A549 (cell line): ENCODE measurements at regions not wholly inside any gene's neighbourhood (a gene's known extent, or its start where the extent isn't known, plus 50 kb on each side); places are given as distances from the start of the nearest gene placed in this dataset.

Experiments
- ATAC-seq, 2 experiments: fragments of 200-7000 bp in 1 of 2; fragments of >200 bp in 1 of 2; cut with Nextera tagmentation in 1 of 2; cut with Tn5 transposase in 1 of 2; 3 replicates each; pipeline versions ENCODE4 v1.8.0 to v1.9.1; 2018 to 2020; ENCODE audit warnings: mild to moderate bottlenecking in 1 of 2, moderate library complexity in 1 of 2
- CTCF ChIA-PET: fragments of 300-600 bp; sonication (Branson Sonifier 250); formaldehyde crosslinking; extraction: SDS; loops from one replicate; lab custom pipeline; 2021; ENCODE audit warnings: antibody characterized with exemption, inconsistent platforms; lab: Yijun Ruan, JAX
- POLR2A ChIA-PET: fragments of 350-600 bp; formaldehyde crosslinking; extraction: SDS; loops from one replicate; lab custom pipeline; 2021; ENCODE audit warnings: antibody characterized with exemption, inconsistent platforms; lab: Yijun Ruan, JAX
- DNase-seq, 2 experiments: peaks; one replicate each; pipeline versions ENCODE4 v3.0.0 to v3.0.0-alpha.2; 2011 to 2016; ENCODE audit warnings: low read depth in 1 of 2, low spot score in 1 of 2
- FAIRE-seq: peaks from 2 replicates; lab custom pipeline; 2011; peaks lifted over from hg19 to GRCh38; lab: Jason Lieb, UNC
- H3K27ac ChIP-seq, 2 experiments: fragments of >200 bp; sonication (Bioruptor Twin); formaldehyde crosslinking; 3 replicates each; pipeline ENCODE4 v1.5.1; 2016 to 2017
- H3K4me1 ChIP-seq: fragments of >200 bp; sonication (Bioruptor Twin); formaldehyde crosslinking; 3 replicates; pipeline ENCODE4 v1.6.1; 2016
- H3K4me2 ChIP-seq: fragments of >200 bp; sonication (Bioruptor Twin); formaldehyde crosslinking; 3 replicates; pipeline ENCODE4 v1.6.1; 2016
- H3K4me3 ChIP-seq: fragments of >200 bp; sonication (Bioruptor Twin); formaldehyde crosslinking; 3 replicates; pipeline ENCODE4 v1.5.1; 2016
- H3K9me3 ChIP-seq: fragments of >200 bp; sonication (Bioruptor Twin); formaldehyde crosslinking; 3 replicates; pipeline ENCODE4 v1.6.1; 2016
- CEBPB ChIP-seq, 2 experiments: fragments of >200 bp in 1 of 2; sonication (Bioruptor Twin) in 1 of 2; formaldehyde crosslinking in 1 of 2; IDR thresholded peaks; 2 replicates each; pipeline ENCODE4 v1.6.1; 2012 to 2016
- CHD4 ChIP-seq: fragments of 200-600 bp; sonication (generic); IDR thresholded peaks from 2 replicates; pipeline ENCODE4 v1.6.1; 2016; ENCODE audit warnings: antibody characterized with exemption, mild to moderate bottlenecking, borderline replicate concordance
- CTCF ChIP-seq: fragments of >200 bp; sonication (Bioruptor Twin); formaldehyde crosslinking; IDR thresholded peaks from 3 replicates; pipeline ENCODE4 v1.5.1; 2016
- HES2 ChIP-seq: fragments of >200 bp; sonication (Bioruptor Twin); formaldehyde crosslinking; IDR thresholded peaks from 2 replicates; pipeline ENCODE4 v1.6.1; 2016
- HEYL ChIP-seq: fragments of 250-450 bp; sonication (Bioruptor Pico); IDR thresholded peaks from 2 replicates; pipeline ENCODE4 v1.8.0; 2021; ENCODE audit warnings: mild to moderate bottlenecking, moderate library complexity
- HOXB5 ChIP-seq: fragments of 250-450 bp; sonication (Bioruptor Pico); IDR thresholded peaks from 2 replicates; pipeline ENCODE4 v1.5.0; 2020; ENCODE audit warnings: mild to moderate bottlenecking, moderate library complexity
- JUN ChIP-seq, 2 experiments: fragments of >200 bp; sonication (Bioruptor Twin); formaldehyde crosslinking; IDR thresholded peaks; 2 replicates in 1 of 2; 3 replicates in 1 of 2; pipeline ENCODE4 v1.6.1; 2016 to 2017
- KDM1A ChIP-seq: fragments of 200-600 bp; sonication (generic); IDR thresholded peaks from 2 replicates; pipeline ENCODE4 v1.6.1; 2016; ENCODE audit warnings: low read depth, mild to moderate bottlenecking
- MAFK ChIP-seq: fragments of 450-650 bp; IDR thresholded peaks from 2 replicates; pipeline ENCODE4 v1.6.1; 2014; ENCODE audit not compliant: partially characterized antibody
- MAX ChIP-seq: IDR thresholded peaks from 2 replicates; pipeline ENCODE4 v1.6.1; 2012
- MYC ChIP-seq: IDR thresholded peaks from 2 replicates; pipeline ENCODE4 v1.6.1; 2012; ENCODE audit warnings: mild to moderate bottlenecking, inconsistent platforms, low read length, improper control_type of control experiment, borderline replicate concordance
- NFE2L2 ChIP-seq: fragments of 150-350 bp; conservative IDR thresholded peaks from 2 replicates; pipeline ENCODE4 v1.6.1; 2014; ENCODE audit warnings: low read length
- NPAS2 ChIP-seq: fragments of 250-450 bp; sonication (Bioruptor Pico); IDR thresholded peaks from 2 replicates; pipeline ENCODE4 v1.8.0; 2022; ENCODE audit warnings: mild to moderate bottlenecking, moderate library complexity, borderline replicate concordance
- POLR2A ChIP-seq: IDR thresholded peaks from 2 replicates; pipeline ENCODE4 v1.6.1; 2012; ENCODE audit warnings: mild to moderate bottlenecking, low read length
- POLR2AphosphoS2 ChIP-seq: conservative IDR thresholded peaks from 2 replicates; pipeline ENCODE4 v1.6.1; 2012; ENCODE audit warnings: low read length, improper control_type of control experiment, inconsistent platforms
- RAD21 ChIP-seq, 2 experiments: fragments of >200 bp in 1 of 2; sonication (Bioruptor Twin) in 1 of 2; formaldehyde crosslinking in 1 of 2; IDR thresholded peaks in 1 of 2; conservative IDR thresholded peaks in 1 of 2; 2 replicates in 1 of 2; 3 replicates in 1 of 2; pipeline ENCODE4 v1.6.1; 2012 to 2018; ENCODE audit warnings: inconsistent platforms in 1 of 2
- REST ChIP-seq: fragments of 200-600 bp; sonication (generic); IDR thresholded peaks from 2 replicates; pipeline ENCODE4 v1.6.1; 2016; ENCODE audit warnings: antibody characterized with exemption, mild to moderate bottlenecking, moderate library complexity
- SREBF2 ChIP-seq: fragments of 450-650 bp; IDR thresholded peaks from 2 replicates; pipeline ENCODE4 v1.6.1; 2014; ENCODE audit warnings: mild to moderate bottlenecking, moderate library complexity
- ZNF302 ChIP-seq: fragments of 250-450 bp; sonication (Bioruptor Pico); IDR thresholded peaks from 2 replicates; pipeline ENCODE4 v1.9.0; 2021; ENCODE audit warnings: inconsistent platforms, mild to moderate bottlenecking, moderate library complexity
- WGBS: methylation state at CpG from one replicate; pipeline ENCODE4 v1.1.6; 2017; ENCODE audit errors: missing lambda C conversion rate; 5-methylcytosine and 5-hydroxymethylcytosine counted together

GRCh38 chrX:78452356-78452755 lies 124.9 kb upstream of the CYSLTR1 start:
- Histone ChIP-seq H3K4me2 (no peak overlapping the region), H3K27ac (no peak overlapping the region), H3K4me3 (no peak overlapping the region), H3K4me1 (no peaks in the 10 kb centered on the region), H3K9me3 (no peaks in the 10 kb centered on the region)
- DNase-seq (no peak), FAIRE-seq (no peak), ATAC-seq (no peak)
- ChIA-PET CTCF (no interaction called here), POLR2A (no interaction called here)
- TF ChIP-seq MAX, result no peak
- no peak for TF ChIP-seq MAFK
- no peak for TF ChIP-seq CEBPB (IDR thresholded peaks at IDR 0.05)
- no peak for TF ChIP-seq POLR2AphosphoS2
- TF ChIP-seq CHD4, result no peak
- no peak for TF ChIP-seq RAD21 (conservative IDR thresholded peaks at IDR 0.05 in 1 of 2, IDR thresholded peaks at IDR 0.05 in 1 of 2)
- TF ChIP-seq MYC, result no peak
- no peak for TF ChIP-seq NPAS2 (CRISPR knock-in tag)
- TF ChIP-seq HES2, result no peak
- no peak for TF ChIP-seq SREBF2
- TF ChIP-seq POLR2A, result no peak
- no peak for TF ChIP-seq HOXB5 (CRISPR knock-in tag)
- TF ChIP-seq NFE2L2, result no peak
- TF ChIP-seq HEYL (CRISPR knock-in tag), result no peak
- TF ChIP-seq REST, result no peak
- no peak for TF ChIP-seq CTCF

- DNase-seq (no peak), FAIRE-seq (no peak), ATAC-seq (no peak)
- H3K9me3 ChIP-seq, result no peaks in the 10 kb centered on the region
- CTCF ChIA-PET, result no interaction called here
- H3K4me3 ChIP-seq, result no peak overlapping the region
- TF ChIP-seq CTCF (no peak), ZNF302 (CRISPR knock-in tag) (no peak), KDM1A (no peak), SREBF2 (no peak), JUN (IDR thresholded peaks at IDR 0.05) (no peak)
- no peak overlapping the region for H3K27ac ChIP-seq
- no peaks in the 10 kb centered on the region for H3K4me1 ChIP-seq
- H3K4me2 ChIP-seq, result no peak overlapping the region
- WGBS, result 0% methylated on average over 2 of the region's 2 CpGs
- POLR2A ChIA-PET, result no interaction called here
Observed at GRCh38 chrX:78437621-78438020, 110.2 kb upstream of the CYSLTR1 start.
